Omental fat pad (tissue), 3 donors: ENCODE measurements at regions not wholly inside any gene's neighbourhood (a gene's known extent, or its start where the extent isn't known, plus 50 kb on each side); places are given as distances from the start of the nearest gene placed in this dataset.

Experiments
- ATAC-seq: fragments of 150-250 bp; one replicate; pipeline ENCODE4 v1.9.1; 2016; ENCODE audit warnings: mild to moderate bottlenecking, moderate library complexity; ENCODE audit not compliant: low FRiP score
- DNase-seq: peaks from one replicate; pipeline ENCODE4 v3.0.0-alpha.2; 2019; ENCODE audit warnings: low spot score
- CTCF ChIP-seq, 3 donors: fragments of 450-650 bp; IDR thresholded peaks; one replicate each; pipeline ENCODE4 v1.5.1; 2016 to 2017; ENCODE audit warnings: antibody characterized with exemption in 3 of 3, mild to moderate bottlenecking in 3 of 3, moderate library complexity in 2 of 3

DNA sequence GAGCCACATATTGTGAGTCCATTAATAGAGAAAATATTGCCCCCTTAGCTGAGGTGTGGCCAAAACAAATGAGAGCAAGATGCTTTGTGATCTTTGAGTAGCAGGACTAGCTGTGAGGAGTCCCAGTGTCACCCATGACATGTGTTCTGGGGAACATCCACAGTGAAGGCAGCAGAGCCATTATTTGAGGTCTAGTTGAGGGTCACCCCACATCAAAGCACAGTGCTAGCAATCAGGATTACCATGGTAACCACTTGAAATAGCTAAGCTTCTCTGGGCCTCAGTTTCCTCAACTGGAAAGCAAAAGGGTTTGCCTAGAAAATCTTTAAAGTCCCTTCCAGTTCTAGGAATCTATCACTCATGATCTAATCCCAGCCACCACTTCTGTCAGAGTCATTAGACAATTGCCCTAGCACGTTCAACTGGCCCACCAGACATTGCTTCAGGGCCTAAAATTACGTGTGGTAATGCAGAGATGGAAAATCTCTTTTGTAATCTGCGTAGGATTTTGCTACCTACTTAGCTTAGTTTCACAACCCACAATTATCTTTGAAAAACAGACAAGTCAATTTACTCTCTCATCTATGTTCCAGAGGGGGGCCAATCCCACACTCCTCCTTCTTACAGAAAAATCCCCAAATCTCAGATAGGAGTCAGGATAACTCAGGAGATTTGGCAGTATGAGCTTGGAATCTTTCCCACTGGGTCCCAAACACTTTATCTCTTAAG lies 251.2 kb upstream of the EGLN3 start:
- ATAC-seq (peak; percentile 62), DNase-seq (no peak)
- no peak for TF ChIP-seq CTCF (IDR thresholded peaks at IDR 0.05)

DNA sequence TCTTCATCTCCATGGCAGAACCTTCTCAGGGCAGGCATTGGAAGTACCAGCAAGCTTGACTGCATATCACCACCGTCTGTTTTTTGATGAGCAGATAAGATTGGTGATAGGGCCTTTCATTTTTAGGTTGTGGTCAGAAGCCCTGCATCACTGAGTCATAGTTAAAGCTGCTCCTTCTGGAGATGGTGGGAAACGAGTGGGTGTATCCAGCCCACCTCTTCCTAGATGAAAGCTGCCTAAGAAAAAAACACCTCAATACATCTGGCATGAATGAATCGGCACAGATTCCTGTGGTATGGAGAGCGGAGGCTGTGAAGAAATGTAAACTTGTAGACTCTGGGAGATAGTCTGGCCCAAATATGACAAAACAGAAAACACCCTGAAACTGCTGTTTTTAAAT lies 248.7 kb upstream of the EGLN3 start:
- no peak for TF ChIP-seq CTCF (IDR thresholded peaks at IDR 0.05)
- ATAC-seq (no peak), DNase-seq (no peak)

DNA sequence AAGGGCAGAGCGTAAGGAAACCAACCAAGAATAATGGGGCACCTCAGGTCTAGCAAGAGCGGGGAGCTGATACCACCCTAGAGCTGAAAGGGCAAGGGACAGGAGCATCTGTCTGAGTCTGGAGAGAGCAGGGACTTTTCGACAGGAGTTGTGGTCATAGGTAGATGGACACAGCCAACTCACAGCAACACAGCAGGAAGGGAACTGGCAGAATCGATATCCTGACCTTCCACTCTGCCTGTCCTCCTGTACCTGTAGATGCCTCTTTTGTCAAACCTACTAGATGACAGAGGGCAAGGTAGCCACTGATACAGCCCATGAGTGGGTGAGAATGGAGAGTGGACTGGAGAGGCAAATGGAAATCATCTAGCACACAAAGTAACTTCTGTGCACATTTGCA lies 247.2 kb upstream of the EGLN3 start:
- DNase-seq (no peak), ATAC-seq (no peak)
- TF ChIP-seq CTCF (IDR thresholded peaks at IDR 0.05): no peak

DNA sequence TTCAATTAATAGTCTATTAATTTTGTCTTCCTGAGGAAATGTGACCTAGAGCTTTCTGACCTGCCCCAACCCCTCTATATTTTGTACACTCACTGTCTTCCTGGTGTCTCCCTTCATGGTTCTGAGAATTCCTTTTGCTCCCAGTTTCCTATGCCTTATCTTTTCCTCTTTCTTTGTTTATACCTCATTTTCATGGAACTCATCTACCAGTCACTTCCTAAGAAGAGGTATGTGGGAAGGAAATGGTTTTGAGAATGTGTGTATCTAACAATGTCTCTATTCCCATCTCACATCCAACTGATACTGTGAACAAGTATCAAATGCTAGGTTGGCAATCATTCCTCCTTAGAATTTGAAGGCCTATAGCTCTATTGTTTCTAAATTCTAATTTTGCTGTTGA lies 245.1 kb upstream of the EGLN3 start:
- ATAC-seq (no peak), DNase-seq (no peak)
- TF ChIP-seq CTCF (IDR thresholded peaks at IDR 0.05): no peak

DNA sequence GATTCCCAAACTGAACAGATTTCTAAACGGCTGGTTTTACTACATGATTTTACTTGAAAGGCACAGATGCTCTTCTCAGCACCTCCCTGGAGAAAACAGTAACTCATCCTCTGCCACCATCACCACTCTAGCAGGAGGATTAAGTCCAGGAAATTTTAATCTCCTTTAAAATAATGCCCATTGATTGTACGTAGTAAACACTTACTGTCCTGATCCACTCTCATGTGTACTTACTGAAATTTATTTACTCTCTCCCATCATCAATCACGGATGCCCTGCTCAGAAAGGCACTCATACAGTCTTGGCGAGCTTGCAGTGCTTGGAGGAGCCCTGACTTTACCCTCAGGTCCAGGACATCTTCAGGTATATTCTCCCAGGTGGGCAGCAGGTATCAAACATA lies 239.8 kb upstream of the EGLN3 start:
- no peak for TF ChIP-seq CTCF (IDR thresholded peaks at IDR 0.05)
- DNase-seq (no peak), ATAC-seq (no peak)

GRCh38 chr14:34189866-34190265 lies 239.0 kb upstream of the EGLN3 start:
- no peak for TF ChIP-seq CTCF (IDR thresholded peaks at IDR 0.05)
- ATAC-seq (no peak), DNase-seq (no peak)

DNA sequence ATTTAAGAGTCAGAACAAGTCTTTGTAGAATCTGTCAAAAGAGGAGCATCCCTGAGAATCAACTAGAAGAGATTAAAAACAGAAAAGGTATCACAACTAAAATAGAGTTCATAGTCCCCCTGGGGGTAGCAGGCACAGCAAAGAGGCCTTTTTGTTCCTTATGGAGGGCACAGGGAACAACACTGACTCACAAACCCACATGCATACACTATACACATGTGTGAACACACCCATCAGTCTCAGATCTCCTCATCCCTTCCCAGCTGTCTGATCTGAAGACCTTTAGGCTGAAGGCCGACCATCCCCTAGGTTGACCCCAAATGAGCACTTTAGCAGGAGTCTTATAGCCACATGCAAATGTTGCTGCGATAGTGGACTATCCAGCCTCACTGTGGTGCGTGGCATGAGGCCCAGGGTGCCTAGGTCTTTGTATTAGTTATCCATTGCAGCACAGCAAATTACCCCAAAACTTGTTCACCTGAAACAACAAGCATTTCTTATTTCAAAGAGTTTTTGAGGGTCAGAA lies 236.7 kb upstream of the EGLN3 start:
- ATAC-seq (no peak), DNase-seq (no peak)
- no peak for TF ChIP-seq CTCF (IDR thresholded peaks at IDR 0.05)
